Type B pancreatic cell (in vitro differentiated cells): ENCODE measurements at regions not wholly inside any gene's neighbourhood (a gene's known extent, or its start where the extent isn't known, plus 50 kb on each side); places are given as distances from the start of the nearest gene placed in this dataset.

Experiments
- DNase-seq: peaks from one replicate; pipeline ENCODE4 v3.0.0; 2021; ENCODE audit warnings: mixed read lengths; ENCODE audit not compliant: unreplicated experiment; ENCODE audit errors: extremely low spot score
- H3K27ac Mint-ChIP-seq: 2 replicates; pipeline ENCODE4 v1.8.0; 2021; ENCODE audit warnings: mild to moderate bottlenecking, mixed read lengths
- H3K27me3 Mint-ChIP-seq: 2 replicates; pipeline ENCODE4 v1.8.0; 2021; ENCODE audit warnings: mixed read lengths
- H3K36me3 Mint-ChIP-seq: 2 replicates; pipeline ENCODE4 v1.8.0; 2021; ENCODE audit warnings: mixed read lengths
- H3K4me1 Mint-ChIP-seq: one replicate; pipeline ENCODE4 v1.8.0; 2021; ENCODE audit warnings: mixed read lengths; ENCODE audit not compliant: unreplicated experiment
- H3K4me3 Mint-ChIP-seq: 2 replicates; pipeline ENCODE4 v1.8.0; 2021; ENCODE audit warnings: mild to moderate bottlenecking, mixed read lengths
- H3K9me3 Mint-ChIP-seq: 2 replicates; pipeline ENCODE4 v1.8.0; 2021; ENCODE audit warnings: mixed read lengths
- TF ChIP-seq, protein P1 (sequence below): fragments of 200-600 bp; sonication (generic); conservative IDR thresholded peaks from 2 replicates; pipeline ENCODE4 v1.5.0; 2021; ENCODE audit warnings: antibody characterized with exemption, mild to moderate bottlenecking

- TF ChIP-seq, protein P1, sequence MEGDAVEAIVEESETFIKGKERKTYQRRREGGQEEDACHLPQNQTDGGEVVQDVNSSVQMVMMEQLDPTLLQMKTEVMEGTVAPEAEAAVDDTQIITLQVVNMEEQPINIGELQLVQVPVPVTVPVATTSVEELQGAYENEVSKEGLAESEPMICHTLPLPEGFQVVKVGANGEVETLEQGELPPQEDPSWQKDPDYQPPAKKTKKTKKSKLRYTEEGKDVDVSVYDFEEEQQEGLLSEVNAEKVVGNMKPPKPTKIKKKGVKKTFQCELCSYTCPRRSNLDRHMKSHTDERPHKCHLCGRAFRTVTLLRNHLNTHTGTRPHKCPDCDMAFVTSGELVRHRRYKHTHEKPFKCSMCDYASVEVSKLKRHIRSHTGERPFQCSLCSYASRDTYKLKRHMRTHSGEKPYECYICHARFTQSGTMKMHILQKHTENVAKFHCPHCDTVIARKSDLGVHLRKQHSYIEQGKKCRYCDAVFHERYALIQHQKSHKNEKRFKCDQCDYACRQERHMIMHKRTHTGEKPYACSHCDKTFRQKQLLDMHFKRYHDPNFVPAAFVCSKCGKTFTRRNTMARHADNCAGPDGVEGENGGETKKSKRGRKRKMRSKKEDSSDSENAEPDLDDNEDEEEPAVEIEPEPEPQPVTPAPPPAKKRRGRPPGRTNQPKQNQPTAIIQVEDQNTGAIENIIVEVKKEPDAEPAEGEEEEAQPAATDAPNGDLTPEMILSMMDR, result no peak
- DNase-seq, result no peak
- Mint-ChIP-seq H3K36me3 (no peaks in the 10 kb centered on the region), H3K4me1 (peaks cover 31% of the 10 kb centered on the region), H3K27ac (no peak overlapping the region), H3K4me3 (no peak overlapping the region), H3K27me3 (peaks cover 2% of the 10 kb centered on the region), H3K9me3 (peaks cover 8% of the 10 kb centered on the region)
Measured at GRCh38 chr2:235270956-235271355, 222.9 kb upstream of the AGAP1 start.

DNA sequence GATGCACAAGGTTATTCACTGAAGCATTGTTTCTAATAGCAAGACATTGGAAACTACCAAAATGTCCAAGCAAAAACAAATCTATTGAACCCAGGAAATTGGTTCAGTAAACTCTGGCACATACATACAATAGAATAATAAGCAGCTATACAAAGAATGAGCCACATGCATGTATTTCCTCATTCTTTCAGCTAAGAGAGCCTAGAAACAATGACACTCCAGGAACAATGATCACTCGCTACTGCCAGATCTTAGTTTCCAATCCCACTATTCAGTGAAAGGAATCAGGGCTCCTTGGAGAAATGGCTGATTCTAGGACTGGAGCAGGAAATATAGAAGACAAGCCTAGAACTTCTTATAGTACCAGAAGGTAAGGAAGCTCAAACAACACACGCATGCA lies 221.9 kb upstream of the AGAP1 start:
- H3K9me3 Mint-ChIP-seq, result peaks cover 8% of the 10 kb centered on the region
- H3K27ac Mint-ChIP-seq, result no peak overlapping the region
- TF ChIP-seq, protein P1, result no peak
- H3K27me3 Mint-ChIP-seq, result peaks cover 1% of the 10 kb centered on the region
- no peak overlapping the region for H3K4me3 Mint-ChIP-seq
- H3K4me1 Mint-ChIP-seq, result peaks cover 30% of the 10 kb centered on the region
- DNase-seq, result no peak
- no peaks in the 10 kb centered on the region for H3K36me3 Mint-ChIP-seq

- H3K27me3 Mint-ChIP-seq, result no peaks in the 10 kb centered on the region
- no peak overlapping the region for H3K4me3 Mint-ChIP-seq
- DNase-seq, result no peak
- H3K4me1 Mint-ChIP-seq, result peaks cover 12% of the 10 kb centered on the region
- H3K27ac Mint-ChIP-seq, result no peak overlapping the region
- H3K9me3 Mint-ChIP-seq, result peaks cover 8% of the 10 kb centered on the region
- TF ChIP-seq, protein P1, result no peak
- no peaks in the 10 kb centered on the region for H3K36me3 Mint-ChIP-seq
Measured at GRCh38 chr2:235274023-235274422, 219.8 kb upstream of the AGAP1 start.

DNA sequence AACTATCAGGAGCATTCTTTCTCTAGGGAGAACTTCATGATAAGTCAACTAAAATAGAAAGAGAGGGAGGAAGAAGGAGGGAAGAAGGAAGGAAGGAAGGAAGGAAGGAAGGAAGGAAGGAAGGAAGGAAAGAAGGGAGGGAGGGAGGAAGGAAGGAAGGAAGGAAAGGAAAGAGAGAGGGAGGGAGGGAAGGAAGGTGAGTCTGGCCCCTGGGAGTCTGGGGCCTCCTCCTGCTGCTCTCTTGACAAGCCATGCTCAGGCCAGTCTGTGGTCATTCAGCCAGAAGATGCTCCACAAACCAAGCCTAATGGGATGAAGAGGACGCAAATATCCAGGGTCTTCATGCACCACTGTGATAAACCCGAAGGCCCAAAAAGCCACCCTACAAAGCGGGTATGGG lies 216.4 kb upstream of the AGAP1 start:
- H3K9me3 Mint-ChIP-seq, result peaks cover 8% of the 10 kb centered on the region
- H3K4me1 Mint-ChIP-seq, result no peaks in the 10 kb centered on the region
- H3K27me3 Mint-ChIP-seq, result peaks cover 3% of the 10 kb centered on the region
- DNase-seq, result no peak
- H3K27ac Mint-ChIP-seq, result no peak overlapping the region
- H3K36me3 Mint-ChIP-seq, result no peaks in the 10 kb centered on the region
- no peak overlapping the region for H3K4me3 Mint-ChIP-seq
- TF ChIP-seq, protein P1, result no peak

- Mint-ChIP-seq H3K4me1 (no peaks in the 10 kb centered on the region), H3K27me3 (peaks cover 3% of the 10 kb centered on the region), H3K36me3 (no peaks in the 10 kb centered on the region), H3K27ac (no peak overlapping the region), H3K4me3 (no peak overlapping the region), H3K9me3 (peaks cover 8% of the 10 kb centered on the region)
- no peak for DNase-seq
- TF ChIP-seq, protein P1, result no peak
Measured at GRCh38 chr2:235278771-235279355, 215.0 kb upstream of the AGAP1 start.

DNA sequence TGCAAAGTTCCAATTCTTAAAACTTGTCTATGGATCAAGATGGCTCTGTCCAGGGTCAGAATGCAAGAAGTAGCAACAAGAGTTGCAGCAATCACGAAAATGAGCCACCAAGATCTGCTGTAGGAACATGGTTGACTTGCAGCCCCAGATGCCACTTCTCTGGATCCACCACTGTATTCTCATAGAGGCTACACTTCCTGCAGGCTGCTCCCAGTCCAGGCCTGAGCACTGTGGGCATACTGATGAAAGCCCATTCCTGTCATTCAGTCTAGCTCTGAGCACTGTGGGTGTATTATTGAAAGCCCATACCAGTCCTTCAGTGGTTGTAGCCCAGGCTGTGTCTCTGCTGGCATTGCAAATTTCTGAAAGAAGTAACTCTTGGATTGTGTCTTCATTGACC lies 213.9 kb upstream of the AGAP1 start:
- Mint-ChIP-seq H3K36me3 (no peaks in the 10 kb centered on the region), H3K4me3 (no peak overlapping the region), H3K27ac (no peak overlapping the region), H3K9me3 (peaks cover 2% of the 10 kb centered on the region), H3K4me1 (no peaks in the 10 kb centered on the region), H3K27me3 (peaks cover 3% of the 10 kb centered on the region)
- DNase-seq, result no peak
- TF ChIP-seq, protein P1, result no peak
